NCI-H128 (cell line): ENCODE measurements at regions not wholly inside any gene's neighbourhood (a gene's known extent, or its start where the extent isn't known, plus 50 kb on each side); places are given as distances from the start of the nearest gene placed in this dataset.
A peak's percentile ranks its signal among the peaks of the same experiment; 100 is the strongest.

Experiments used
- DNase-seq: peaks from one replicate; lab custom pipeline; 2025; ENCODE audit not compliant: unreplicated experiment; lab: John Stamatoyannopoulos, UW

DNA sequence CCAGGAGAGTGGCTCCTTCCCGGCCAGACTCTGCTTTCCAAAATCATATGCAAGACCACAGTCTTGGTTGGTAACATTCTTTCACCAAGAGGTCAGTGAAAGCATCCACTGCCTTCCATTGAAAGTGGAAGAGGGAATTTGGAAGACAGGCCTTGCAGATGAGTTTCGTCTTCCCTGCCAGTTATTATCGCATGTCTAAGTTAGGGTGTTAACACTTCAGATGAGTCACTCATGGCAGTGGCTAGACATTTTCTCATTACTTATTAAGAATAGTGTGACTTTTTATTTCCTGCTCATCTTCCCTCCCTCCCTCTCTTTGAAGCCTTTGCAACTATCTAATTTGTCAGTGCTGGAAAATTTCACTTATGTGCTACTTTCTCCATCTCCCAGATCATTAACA, 102.9 kb upstream of the EPB41L3 start:
- no peak for DNase-seq

DNA sequence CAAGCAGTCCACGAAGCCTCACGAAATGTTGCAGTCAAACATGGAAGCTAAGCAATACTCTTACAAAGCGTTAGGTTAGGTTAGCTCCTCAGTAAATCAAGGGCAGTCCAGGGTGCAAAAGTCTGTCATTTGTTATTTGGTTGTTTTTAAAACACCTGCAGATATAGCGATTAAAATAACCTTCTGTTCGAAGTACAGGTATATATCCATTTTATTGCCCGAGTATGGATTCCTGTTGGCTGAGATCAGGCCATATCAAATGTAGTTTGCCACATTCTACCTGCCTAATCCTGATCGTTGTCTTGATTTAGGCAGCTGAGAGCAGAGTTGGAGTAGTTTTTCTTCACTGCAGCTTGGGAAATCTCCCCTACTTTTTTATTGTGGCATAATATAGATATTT, 99.5 kb upstream of the EPB41L3 start:
- no peak for DNase-seq

DNA sequence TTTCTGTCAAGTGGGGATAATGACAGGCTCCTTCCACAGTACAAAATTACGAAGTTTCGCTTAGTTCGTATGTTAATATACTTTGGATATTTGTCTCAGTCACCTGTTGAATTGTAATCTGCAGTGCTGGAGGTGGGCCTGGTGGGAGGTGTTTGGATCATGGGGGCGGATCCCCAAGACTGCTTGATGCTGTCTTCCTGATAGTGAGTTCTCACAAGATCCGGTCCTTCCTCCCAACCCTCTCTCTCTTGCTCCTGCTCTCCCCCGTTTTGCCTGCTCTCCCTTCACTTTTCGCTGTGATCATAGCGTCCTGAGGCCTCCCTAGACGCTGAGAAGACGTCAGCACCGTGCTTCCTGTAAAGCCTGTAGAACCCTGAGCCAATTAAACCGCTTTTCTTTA, 97.1 kb upstream of the EPB41L3 start:
- no peak for DNase-seq

DNA sequence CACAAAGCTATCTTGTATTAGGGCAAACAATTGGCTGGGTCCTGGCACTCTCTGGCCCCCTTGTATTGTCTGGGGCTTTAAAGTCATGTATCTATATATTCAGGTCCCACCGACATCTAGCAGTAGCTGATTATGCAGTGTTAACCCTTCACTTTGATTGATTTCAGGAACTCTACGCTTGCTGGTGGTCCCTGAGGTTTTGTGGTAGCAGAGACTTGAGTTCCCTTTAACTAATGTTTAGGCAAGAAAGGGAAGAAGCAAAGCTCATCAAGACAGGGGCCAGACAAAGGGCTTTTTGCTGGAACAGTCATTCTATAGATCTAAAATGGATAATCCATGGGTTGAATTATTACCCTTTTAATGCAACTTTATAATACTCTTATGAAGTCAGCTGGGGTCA, 95.3 kb upstream of the EPB41L3 start:
- DNase-seq, result no peak

DNA sequence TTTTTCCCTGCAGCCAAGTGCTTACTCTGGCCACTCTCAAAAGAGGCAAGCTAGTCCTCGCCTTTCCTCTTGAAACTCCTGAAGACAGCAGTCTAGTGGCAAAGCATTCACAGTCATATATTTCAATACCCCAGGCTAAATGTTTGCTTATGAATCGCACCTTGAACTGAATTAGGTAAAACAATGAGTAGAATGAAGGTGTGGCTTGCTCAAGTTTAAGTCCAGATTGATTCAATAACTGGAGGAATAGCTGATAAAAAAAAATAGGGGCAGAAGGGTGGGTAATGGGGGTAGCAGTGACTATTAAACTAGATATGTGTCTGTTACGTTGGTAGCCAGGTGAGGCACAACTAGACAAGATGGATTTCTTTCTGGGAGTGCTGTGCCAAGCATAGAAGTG, 88.2 kb upstream of the EPB41L3 start:
- DNase-seq, result no peak

DNA sequence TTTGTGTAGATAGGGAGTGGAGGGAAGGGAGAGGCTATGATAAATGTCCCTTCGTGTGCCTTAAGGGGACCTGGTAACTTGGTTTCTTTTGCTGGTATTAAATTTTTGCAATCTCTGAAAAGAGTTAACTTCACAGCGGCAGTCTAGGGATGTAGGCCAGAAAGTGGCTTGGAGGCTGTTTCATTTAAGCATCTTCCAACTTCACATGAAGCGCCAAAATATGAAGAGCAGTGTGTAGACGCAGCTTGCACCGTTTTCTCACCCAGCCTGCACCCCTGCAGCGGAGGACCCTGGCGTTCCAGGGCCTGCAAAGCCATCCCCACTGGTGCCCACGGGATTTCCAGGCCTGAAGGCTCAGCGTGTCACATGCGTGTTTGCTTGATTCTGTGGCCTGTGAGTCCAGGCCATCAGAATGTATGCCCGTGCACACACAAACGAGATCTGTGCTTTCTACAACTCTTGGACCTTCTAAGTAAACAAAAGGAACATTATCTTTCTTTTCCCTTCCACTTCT, 87.2 kb upstream of the EPB41L3 start:
- DNase-seq, result no peak

DNA sequence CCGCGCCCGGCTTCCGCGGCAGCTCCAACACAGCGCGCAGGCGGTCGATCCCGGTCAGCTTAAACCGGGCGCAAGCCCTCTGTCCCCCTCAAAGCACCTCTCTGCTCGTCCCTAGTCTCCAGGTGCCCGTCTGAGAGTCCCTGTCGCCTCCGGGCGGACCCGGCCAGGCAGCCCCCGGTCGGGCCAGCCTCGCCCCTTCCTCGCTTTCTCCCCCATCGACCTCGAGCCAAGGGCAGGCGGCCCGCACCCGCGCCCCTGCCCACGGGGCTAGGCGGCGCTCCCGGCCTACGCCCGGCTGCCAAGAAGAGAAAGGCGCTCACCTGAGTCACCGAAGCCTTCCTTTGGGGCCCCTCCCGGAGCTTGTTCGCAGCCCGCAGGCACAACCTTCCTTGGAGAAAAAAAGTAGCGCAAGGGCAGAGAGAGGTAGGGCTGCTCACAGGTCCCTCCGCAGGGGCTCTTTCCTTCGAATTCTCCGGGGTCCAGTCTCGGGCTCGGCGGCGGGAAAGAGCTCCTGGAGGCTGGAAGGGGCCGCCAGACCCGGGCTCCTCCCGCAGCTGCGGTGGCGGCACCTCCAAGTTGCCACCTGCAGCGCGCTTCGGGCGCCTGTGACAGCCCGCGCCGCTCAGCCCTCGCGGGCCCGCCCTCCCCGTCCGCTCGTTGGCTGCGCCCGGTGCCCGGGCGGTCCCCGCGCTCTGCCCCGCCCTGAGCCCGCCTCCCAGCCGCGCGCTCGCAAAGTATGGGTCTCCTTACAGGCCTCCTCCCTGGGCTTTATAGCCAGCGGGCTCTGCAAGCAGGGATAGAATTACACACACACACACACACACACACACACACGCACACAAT, 86.5 kb upstream of the EPB41L3 start:
- peak; percentile 91 for DNase-seq

DNA sequence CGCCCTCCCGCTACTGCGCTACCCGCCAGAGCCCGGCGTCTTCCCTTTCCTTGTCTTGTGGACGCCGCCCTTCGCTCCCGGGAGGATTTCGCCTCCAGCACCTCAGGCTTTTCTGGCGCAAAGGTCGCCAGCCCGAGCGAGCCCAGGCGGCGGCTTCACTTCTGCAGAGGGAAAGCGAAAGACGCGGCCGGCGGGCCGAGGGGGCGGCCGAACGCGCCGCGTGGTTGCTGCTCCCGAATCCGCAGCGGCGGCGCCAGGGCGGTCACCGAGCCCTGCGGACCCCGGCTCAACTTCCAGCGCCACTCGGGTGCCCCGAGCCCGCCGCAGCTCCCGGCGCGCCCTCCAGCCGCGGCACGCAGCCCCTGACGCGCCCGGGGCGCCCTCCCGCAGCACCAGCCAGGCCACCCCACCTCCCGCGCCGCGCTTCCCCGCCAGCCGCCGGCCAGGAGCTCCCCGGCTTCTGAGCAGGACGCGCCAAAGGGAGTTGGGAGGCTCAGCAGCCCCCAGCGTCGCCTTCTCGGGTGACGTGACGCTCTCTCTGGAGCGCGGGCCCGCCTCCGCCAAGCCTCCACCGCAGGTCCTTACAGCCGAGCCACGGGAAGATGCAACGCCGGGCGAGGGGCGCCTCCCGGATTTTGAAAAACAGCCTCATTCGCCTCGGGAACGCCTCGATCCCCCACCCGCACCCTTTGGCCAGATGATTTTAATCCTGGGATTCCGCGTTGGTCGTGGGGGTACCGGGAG, 84.9 kb upstream of the EPB41L3 start:
- DNase-seq, result no peak

DNA sequence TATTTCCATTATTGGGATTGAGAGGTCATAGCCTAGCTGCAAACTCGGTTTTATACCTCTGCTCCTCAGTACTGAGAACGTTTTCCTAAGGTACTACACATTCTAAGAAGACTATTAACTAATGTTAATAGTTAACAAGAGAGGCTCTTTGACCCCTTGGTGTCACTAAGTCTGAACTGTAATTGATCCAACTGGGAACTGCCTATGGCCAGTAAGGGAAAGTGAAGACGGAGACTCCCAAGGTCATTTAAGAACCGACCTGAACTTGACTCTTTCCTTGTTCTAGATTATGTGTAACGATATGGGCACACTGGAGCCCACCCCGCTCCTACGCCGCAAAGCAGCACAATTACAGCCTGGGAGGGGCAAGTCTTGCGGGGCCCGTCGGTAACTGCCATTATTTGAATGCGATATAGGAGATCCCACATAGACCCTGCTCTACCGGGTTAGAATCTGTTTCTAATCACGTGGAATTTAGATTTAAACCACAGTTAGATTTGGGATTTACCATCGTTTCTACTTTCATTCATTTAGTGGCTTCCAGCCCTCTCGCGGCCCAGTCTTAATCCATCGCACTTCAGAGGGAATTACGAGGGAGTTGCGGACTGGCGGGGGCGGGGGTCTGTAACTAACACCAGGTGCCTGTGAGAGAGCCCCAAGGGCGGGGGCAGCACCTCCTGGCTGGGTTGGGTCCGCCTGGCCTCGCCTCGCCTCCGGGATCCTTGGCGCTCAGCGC, 84.1 kb upstream of the EPB41L3 start:
- no peak for DNase-seq

DNA sequence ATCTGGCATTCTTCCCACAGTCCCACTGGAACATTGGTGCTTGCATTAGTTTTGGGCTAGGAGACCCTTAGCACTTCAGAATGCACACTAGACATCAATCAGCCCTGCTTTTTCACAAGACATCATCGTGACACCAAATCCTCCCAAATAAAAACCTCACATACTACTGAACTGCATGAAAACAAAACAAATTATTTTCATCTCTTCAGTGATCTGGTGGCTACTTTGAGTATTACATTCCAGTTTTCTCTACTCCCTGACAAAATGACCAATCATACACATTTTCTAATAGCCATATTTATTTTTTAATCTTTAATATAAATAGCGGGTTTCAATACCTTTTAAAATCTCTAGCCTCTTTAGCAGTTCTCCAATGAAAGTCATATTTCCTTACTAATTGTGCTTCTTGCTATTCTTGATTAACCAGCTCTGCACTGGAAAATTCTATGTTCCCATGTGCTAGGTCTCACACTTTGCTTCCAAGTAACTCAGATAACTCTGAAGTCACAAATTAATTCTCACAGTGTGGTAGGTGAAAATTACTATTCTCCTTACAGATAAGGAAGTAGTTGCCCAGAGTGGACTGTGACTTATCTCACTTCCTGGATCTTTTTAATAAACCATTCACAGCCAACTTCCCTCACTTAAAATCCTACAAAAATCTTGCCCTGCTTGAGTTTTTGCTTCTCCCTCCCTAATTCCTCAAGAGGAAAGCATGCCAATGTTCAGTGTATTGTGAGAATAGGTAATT, 82.5 kb upstream of the EPB41L3 start:
- no peak for DNase-seq

DNA sequence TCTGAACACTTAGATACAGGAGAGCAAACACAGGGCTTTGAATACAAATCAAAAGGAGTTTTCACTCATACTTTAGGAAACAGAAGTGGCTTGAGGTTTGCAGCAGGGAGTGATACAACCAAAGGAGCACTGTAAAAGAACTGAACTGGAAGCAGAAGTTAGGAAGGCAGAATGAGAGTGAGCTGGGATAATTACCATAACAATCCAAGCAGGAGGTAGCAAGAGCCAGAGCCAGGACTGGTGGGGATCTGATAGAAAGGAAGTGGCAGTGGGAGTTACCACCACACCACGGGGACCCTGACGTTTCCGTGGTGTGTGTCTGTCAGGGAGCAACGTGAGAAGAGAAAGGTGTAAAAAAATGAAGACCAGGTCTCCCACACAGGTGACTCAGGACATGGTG, 81.3 kb upstream of the EPB41L3 start:
- no peak for DNase-seq

DNA sequence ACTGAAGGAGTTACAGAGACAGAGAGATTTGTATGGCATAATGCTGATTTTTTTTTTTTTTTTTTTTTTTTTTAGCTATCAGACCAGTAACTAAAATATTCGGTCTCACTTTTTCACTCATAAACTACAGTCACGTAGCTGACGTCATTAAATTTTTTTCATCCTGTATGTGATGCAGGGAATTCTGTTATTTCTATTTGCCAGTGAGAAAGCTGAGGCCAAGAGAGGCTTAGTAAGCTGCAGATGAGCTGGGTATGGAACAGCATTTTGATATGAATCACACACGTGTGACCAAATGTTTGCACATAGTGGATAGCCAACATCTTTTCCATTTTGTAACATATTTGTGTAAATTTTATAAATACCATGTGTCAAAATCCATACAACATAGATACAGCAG, 79.1 kb upstream of the EPB41L3 start:
- no peak for DNase-seq

DNA sequence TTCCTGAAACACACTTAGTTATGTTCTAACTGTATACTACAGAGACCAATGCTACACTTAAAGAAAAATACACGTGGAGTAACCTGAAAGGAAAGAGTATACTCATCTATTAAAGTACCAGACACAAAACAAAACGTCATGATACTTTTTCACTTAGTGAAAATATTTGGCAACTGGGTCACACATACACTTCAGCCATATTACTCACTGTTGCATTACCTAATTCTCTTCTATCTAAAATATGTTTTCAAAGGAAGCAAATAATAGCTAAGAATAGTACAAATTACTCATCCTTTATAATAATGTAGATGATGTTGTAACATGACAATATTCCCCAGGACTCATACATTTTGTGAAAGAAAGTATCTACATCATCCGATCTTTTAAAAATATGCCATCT, 76.5 kb upstream of the EPB41L3 start:
- DNase-seq, result no peak

DNA sequence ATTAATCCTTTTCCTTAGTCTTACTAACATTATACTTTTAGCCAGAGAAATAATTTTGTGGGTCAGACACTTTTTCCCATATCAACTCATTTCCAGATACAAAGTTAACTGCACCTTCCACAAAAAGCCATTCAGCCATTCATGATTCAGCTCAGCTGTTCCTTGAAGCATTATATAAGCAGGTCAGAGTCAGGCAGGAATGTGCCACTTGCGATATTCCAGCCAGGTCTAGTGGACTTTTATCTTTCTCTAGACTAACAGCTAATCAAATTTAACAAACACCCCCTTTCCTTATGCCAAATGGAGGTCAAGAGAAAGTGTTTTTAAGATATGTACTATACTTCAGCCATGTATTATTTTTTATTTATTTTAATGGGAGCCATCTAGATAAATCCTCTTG, 75.6 kb upstream of the EPB41L3 start:
- DNase-seq, result no peak

DNA sequence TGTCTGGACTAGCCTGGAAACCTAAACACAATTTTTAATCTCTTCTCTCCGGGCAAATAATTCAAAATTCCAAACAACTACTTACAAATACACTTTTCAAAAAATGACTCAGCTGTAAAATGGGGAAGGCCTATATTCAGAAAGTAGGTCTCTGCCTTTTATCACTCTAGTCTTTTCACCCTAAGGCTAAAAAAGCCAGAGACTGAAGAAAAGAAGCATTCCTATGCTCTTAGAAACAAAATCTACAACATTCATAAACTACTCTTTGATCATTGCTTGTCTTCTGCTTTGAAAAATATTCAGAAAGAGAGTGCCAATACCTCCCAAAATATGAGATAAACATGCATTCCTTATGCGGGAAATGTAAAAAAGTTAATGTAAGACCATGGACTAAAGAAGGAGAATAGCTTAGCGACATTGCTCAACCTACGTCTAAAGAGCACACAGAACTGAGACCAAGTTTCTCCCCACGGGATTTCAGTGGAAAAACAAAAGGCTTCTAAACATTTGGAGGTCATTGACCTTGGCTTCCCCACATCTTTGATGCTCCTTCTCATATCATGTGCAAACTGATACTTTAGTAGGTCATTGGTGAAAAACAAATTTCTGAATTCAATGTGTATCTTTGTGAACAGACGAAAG, 74.4 kb upstream of the EPB41L3 start:
- DNase-seq, result no peak

DNA sequence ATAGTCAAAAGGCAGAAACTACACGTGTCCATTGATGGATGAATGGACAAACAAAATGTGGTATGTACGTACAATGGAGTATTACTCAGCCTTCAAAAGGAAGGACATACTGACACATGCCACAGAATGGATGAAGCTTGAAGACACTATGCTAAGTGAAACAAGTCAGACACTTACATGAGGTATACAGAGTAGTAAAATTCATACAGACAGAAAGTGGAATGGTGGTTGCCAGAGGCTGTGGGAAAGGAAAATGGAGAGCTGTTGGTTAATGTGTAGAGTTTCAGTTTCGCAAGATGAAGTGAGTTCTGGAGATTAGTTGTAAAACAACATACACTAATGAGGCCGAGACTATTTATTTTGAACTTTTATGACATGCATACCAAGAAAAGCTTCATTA, 67.4 kb upstream of the EPB41L3 start:
- no peak for DNase-seq

DNA sequence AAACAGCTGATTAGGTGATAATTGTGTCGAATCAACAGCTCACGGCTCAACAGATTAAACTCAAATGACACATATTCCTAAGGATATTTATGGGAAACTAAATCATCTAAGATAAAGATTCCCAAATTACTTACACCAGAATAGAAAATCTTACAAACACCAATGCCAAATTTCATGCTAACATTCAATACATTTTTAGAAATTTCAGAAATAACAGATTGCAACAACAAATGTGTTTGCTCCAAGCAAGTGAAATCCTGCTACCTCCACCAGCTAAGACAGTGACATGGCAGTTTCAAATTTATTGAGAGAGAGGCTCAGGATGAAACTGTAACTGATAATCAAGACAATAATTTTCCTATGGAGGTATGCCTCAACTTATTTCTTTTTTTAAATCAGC, 65.0 kb upstream of the EPB41L3 start:
- no peak for DNase-seq

DNA sequence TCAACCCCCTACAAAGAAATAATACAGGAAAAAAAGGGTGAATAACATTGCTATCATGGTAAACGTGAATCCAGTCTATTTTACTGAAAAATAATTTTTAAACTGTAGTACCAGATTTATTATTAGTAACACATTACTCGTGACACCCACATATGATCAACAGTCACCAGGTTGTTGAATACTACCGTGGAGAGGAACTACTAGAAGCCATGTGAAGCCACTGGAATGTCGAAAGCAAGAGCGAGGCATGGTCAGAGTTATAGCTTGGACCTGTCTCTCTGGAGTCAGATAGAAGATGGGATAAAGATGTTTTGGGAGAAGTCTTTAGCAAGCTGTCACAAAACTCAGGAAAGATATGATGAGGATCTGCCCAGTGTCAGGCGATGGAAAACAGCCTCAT, 63.2 kb upstream of the EPB41L3 start:
- no peak for DNase-seq

DNA sequence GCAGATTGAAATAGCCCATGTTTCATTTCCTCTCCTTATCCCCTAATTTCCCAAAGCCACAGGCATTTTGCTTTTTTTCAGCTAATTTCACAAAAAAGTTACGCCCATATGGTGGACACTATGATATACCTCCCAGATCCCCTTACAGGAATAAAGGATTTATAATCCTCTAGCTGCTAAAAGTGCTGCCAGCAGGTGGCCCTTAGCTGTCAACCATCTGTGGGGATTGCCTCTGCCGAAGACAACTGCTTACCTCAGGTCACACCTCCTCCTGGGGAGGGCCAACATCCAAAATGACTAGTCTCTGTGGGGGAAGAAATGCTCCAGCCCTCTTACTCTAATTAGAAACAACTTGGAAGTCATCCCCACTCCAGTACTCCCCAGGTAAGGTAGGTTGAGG, 61.0 kb upstream of the EPB41L3 start:
- DNase-seq, result no peak

DNA sequence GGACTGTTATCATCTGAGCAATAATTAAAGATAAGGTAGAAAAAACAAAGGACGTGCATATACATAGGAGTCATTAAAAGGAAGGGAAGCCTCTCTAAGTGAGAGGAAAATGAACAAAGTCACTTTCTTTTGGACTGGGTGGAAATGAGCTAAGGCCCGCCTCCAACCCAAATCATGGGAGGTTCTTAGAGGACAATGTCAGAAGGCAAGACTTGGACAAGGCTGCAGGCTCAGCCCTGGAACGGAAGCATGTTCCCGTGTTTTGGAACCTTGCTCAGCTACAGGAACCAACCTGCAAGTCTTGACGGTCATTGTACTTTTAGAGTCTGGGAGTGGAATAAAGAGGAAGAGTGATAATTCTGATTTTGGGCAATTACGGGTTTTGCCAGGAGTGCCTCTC, 59.4 kb upstream of the EPB41L3 start:
- no peak for DNase-seq
